Right renal pelvis (tissue), 4 donors: ENCODE measurements at regions not wholly inside any gene's neighbourhood (a gene's known extent, or its start where the extent isn't known, plus 50 kb on each side); places are given as distances from the start of the nearest gene placed in this dataset.

ENCODE experiments used
- DNase-seq, 4 donors: peaks; one replicate each; pipeline ENCODE4 v3.0.0-alpha.2; 2013; ENCODE audit warnings: low read depth in 4 of 4, low spot score in 3 of 4, missing footprints in 1 of 4

DNA sequence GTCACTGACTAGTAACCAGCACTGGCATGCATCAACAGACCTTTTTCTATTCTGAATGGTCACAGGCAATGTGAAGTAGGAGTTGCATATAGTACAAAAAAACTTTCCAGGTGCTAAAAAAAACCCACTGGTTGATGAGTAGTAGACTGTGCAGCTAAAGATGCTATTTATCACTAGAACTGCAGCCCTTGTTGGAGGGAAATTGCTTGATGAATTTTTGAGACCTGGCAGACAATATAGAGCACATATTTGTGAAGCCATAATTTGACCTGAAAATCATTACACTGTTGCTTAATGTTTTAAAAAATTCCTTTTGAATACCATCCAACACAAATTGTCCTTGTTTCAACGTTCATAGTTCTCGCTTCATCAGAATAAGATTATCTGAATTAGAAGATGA, 441.0 kb downstream of the KLF12 start:
- no peak for DNase-seq

DNA sequence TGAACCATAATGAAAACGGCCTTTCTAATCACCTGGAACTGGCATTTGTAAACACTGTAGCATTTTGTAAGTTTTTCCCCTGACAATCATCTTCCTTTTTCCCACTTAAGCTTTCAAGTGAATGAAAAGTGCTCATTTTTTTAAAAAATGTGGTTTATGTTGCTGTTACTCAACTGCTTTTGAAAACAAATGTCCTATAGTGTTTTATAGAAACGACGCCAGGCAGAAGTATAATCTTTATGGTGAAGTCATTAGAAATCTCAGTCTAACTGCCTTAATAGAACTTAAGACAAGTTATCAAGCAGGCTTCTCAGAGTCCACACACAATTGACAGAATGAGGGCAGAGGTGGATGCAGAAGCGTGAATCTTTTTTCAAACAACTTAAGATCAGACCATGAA, 442.3 kb downstream of the KLF12 start:
- no peak for DNase-seq

DNA sequence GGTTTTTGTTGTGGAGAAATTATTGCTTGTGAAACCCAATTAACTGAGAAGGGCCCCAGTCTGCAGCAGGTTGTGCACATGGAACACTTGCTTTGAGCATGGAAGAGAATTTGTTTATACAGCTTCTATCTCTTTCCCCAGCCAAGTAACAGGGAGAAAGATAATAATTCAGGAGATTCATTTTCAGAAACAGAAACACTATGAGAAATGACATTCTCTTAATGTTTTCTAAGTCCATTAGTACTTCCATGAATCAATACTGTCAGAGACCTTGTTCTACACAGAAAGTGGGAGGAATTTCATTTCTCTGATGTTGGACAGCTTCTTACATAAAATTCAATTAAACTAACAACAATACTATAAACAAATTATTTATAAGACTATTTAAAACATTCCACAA, 446.3 kb downstream of the KLF12 start:
- DNase-seq: no peak

DNA sequence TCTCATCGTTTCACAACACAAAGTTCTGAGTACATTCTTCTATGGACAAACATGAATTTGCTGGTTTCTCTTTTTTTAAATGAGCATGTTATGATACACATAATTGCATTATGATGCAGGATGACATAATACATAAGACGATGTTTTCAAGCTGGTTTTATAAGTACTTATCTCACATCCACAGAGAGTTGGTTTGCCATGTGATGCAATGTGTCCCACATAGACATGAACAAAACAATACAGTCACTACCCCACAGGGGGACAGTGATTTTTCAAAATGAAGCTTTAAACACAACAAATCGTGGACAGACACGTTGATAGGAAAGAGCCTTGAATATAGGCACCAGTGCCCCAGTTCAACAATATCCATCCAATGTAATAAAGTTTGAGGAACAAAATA, 447.1 kb downstream of the KLF12 start:
- DNase-seq: no peak

DNA sequence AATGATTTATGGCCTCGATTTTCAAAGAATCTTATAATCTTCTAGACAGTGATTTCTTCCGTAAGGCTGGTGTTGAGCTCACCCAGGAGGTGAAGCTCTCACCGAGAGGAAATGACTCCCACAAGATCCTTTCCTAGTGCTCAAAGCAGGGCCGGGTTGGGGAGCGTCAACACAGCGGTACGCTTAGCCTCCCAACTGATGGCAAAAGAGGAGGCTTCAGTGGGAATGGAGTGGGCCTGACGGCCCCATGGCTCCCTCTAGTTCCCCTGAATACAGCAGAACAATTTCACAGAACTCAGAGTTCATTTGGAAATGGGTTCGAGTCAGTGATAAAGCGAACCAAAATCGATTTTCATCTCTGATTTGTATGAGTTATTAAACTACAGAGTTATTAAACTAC, 449.5 kb downstream of the KLF12 start:
- DNase-seq: no peak

DNA sequence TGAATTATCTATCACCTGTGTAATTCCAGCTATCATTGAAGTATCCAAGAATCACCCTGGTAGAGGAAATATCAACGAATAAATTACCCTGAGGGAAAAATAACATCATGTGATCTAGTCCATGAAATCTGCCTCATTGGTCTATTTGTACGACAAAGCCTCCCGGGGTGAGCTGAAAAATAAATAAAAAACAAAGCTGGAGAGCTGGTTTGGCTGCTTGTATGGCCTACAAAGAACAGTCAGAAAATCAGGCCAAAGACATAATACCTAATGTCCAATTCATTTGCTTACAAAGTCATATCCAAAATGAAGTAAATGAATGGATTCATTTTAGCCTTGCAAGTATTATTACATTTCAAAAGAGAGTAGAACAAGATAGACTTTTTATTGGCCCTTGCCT, 449.9 kb downstream of the KLF12 start:
- DNase-seq: no peak

DNA sequence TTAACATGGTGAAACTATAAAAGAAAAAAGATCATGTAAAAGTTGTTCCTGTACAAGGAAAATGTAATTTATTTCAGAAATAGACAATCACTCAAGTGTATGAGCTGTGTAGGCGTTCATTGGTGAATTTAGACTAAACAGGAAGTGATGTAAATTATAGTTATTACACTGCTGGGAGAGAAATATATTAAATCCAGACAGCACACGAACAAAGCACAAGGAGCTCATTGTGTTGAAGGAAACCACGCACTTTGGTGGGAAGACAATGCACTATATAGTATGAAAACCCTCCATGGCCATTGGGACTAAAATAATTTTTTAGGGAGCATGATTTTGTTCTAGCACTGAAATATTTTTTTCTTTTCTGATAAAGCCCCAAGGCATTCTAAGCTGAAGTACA, 450.5 kb downstream of the KLF12 start:
- no peak for DNase-seq

DNA sequence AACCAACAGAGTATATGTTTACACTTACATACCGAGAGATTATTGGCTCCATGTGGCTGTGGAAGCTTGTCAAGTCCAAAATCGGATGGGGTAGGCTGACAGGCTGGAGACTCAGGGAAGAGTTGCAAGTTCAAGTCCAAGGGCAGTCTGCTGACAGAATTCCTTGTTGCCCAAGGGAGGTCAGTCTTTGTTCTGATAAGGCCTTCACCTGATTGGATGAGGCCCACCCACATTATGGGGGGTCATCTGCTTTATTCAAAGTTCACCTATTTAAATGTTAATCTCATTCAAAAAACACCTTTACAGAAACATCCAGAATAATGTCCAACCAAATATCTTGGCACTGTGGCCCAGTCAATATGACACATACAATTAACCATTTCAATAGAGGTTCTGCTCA, 452.4 kb downstream of the KLF12 start:
- DNase-seq: no peak

DNA sequence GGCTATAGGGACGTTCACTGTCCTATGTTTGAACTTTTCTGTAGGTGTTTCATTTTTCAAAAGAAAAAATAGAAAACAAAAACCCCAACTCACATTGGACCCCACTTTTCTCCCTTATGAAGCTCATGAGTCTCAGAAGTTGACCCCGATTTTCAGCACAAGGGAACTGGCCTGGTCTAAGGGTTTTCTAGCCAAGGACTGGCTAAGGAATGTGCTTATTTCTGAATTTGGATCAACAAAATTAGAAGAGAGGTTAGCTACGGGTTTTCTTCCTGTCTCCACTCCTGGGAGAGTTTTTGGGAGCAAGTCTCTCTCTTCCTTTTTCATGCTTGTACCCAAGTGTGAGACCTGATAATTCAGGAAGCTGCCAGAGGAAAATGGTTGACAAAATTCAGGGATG, 453.2 kb downstream of the KLF12 start:
- no peak for DNase-seq

DNA sequence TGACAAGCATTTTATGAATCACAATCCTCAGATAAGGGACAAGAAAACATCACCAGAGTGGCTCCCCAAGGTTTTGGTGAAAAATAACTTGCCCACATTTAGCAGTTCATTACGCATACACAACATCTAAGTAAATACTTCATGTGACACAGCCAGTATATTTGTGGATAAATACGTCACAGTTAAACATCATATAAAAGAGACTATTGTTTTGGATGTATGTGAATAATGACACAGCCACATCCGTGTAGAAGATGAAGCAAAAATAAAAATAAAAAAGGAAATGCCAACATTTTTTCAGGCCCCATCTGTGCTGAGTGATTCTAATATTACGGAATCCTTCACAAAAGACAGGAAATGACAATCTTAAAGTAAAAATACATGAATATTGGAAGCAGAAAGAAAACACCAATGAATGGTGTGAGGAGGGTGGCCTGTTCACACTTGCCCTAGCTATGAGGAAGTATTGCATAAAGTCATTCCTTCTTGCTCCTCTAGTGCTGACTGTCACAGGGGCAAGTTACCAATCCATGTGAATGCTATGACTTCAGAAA, 457.1 kb downstream of the KLF12 start:
- DNase-seq: no peak

DNA sequence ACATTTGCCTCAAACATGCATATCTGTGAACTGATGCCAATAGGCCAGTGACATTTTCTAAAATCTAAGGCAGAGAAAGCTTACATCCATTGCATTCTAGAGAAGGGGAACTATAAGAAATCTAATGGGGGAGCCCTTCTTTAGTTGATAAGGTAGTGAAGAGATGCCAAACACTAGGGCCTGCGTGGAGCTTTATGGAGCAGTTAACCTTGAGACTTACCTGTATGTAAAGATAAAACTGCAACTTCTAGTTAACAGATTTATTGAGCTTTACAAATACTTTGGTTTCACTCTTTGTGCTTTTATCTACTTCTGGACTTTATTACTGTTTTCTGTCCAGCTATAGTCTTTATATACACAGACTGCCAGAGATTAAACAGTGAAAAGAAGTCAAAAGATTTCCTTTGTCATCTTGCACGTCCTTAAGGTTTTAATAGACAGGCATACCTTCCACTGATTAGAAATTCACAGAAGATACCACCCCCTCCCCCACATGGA, 457.6 kb downstream of the KLF12 start:
- DNase-seq: no peak

DNA sequence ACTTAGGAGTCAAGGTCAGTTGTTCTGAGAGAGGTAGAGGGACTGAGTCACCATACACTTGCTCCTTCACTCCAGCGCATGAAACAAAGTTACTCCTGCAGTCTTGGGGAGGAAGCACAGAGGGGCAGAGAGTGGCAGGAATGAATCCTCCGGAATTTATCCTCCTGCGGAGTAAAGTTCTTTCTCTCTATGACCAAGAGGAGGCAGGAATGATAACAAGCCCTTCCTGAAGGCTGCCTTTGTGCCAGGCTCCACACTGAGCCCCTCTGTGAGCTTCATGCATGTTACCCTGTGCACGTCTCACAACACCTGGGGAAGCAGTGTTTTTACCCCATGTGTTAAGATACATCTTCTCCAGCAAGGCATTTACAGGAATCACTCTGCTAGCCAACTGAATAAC, 458.4 kb downstream of the KLF12 start:
- no peak for DNase-seq

DNA sequence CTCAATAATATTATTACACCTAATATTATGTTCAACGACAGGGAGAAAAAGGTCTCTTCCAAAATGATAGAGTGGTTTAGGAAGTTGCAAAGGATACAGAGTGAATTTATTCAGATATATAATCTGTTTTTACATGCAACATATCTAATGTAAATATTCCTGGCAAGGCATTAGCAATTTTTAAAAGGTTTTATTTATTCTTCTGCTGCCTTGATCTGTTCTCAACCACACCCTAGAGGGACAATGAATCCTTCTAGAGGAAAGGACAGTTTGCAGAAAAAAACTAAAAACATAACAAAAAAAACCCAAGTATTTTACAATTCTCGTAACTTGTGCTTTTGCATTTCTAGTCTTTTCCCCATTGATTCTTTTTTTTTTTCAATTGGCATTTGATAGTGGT, 459.6 kb downstream of the KLF12 start:
- no peak for DNase-seq

DNA sequence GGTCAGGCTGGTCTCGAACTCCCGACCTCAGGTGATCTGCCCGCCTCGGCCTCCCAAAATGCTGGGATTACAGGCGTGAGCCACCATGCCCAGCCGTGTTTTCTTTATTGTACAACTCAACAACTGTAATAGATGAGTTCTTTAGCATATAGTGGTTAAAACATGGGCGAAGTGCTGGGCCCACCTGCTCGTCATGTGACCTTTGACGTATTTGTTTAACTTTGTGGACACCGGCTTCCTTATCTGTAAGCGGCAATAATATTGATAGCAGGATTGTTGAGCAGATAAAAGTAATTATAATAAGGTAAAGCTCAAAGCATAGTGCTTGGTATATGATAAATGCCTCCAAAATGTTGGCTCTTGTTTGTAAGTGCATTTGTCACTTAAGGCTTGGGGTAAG, 460.3 kb downstream of the KLF12 start:
- no peak for DNase-seq

DNA sequence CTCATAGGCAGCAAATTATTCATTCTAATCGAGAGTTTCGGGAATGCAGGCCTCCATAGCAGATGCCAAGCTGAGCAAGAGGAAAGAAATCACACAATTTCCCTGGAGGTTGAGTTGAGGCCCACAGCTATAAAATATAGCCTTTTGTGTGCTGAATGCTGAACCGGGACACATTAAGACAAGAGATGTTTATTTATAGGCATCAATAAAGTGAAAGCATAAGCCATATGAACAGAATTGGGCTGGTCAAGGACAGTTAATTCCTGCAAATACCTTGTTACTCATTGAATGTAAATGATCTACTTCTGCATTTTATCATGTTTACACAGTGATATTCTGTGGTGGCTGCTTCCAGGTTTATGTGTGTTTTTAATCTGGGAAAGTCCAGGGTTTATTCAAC, 461.7 kb downstream of the KLF12 start:
- DNase-seq: no peak

DNA sequence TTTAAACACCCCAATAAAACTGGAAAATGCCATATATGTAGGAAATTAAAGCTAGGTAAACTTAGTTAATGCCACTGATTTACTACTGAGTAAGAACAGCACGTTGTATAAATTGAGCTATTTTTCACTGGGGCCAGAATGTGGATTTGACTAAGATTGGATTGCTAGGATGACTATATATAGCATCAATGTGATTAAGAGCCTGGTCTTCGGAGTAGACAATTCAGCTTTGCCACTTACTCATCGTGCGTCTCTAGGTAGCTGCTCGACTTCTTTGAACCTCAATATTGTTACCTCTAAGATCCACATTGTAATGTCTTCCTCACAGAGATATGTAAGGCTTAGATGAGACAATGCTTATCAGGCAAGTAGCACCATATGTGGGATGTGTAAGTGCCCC, 462.5 kb downstream of the KLF12 start:
- DNase-seq: no peak

DNA sequence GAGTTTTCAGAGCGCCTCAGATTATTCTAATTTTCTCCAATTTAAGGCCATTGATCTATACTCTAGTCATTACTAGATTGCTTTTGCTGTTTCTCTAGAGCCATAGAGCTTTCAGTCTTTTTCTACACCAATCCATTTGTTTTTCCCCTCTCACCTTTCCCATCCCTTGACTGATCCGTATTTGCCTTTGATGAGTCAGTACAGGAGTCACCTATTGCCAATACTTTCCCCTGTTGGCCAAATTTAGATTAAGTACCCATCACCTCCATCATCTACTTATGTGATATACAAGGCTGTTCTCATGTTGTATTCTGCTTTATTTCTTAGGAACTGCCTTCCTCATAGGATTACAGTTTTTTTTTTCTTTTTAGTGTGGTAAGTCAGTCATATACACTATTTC, 463.2 kb downstream of the KLF12 start:
- DNase-seq: no peak

DNA sequence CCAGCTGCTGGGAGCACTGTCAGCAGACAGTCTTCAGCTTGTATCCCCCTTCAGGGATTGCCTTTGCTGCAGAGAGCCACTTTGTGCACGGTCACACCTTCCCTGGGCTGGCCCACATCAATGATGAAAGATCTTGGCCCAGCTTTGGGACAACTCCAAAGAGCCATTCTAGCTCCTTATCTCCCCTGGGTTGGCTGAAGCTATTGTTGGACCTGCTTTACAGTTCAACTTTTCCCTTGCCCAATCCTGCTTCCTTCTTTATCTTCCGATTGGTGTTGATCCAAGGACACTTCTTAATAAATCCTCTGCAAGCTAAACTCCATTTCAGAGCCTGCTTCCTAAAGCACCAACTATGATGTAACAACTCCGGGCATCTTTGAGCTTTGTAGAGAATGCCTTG, 466.4 kb downstream of the KLF12 start:
- no peak for DNase-seq

DNA sequence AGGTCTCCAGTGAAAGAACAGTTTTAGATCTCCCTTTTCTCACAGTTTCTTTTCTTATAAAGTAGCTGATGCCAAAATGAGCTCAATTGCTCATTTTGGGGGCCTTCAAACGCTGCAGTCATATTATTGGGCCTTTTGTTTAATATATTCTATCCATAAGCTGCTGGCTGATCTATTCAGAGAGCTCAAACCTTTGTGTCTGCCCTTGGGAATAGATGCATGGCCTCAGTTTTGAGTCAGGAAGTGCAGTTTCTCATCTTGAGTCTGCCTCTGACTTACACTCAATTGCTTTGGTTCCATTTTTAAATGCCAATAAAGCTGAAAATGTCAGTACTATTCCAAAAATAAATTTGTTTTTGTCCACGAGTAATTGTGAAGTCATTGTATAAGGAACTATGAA, 468.9 kb downstream of the KLF12 start:
- no peak for DNase-seq

DNA sequence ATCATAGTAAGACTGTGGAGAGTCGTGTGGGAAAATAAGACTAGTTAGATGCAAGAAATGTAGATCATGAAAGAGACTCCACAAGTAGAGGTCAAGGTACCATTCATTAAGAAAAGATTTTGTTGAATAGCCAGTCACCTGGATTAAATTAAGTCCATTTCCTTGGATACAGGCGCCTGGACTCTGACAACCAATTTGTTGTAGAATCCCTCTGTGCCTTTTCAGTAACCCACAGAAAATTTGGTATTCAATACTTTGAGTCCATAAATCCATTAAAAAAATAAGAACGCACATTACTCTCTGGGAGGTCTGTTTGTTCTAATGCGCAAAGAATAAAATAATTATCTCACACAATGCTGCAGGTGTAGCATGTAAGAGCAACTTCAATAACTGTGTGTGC, 469.4 kb downstream of the KLF12 start:
- no peak for DNase-seq

DNA sequence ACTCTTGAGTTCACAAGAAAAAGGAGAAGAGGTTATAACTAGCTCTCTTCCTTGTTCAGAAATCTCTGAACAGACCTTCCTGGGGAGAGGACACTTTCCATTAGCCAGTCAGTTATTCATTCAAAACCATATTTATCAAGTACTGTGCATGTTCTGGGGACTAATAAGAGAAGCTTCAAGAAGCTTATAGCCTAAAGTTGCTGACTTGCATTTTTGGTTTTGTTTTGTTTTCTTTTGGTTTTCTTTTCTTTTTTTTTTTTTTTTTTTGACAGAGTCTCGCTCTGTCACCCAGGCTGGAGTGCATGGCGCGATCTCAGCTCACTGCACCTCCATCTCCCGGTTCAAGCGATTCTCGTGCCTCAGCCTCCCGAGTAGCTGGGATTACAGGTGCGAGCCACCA, 471.4 kb downstream of the KLF12 start:
- DNase-seq: no peak

DNA sequence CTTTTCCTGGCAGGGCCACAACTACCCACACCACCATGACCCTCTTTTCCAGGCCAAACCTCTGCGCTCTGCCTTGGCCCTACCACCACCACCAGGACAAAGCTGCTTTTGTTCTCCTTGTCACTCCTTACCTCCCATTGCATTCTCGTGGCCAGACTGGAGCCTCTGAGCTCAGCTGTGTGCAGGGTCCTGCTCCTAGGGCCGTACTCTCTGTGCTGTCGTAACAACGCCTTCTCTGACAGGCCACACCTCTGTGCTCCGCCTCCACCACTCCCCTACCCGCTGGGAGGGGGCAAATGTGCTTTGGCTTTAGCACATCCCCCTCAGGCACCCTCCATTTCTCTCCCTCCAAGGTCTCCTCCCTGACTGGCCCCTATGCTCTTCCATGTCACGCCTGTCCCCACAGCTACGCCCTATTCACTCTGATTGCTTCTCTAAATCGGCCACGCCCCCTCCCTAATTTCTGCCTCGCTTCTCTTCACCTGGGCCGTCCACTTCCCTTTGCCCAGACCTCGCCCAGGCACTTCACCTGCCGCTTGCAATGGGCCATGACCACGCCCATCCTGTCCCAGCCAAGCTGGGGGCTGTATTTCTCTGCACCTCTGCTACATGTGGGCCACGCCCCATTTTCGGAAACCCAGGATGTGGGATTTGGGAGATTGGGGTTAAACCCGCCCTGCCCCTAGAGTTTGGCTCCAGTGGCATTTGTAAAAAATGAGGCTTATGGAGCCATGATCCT, 472.3 kb downstream of the KLF12 start:
- no peak for DNase-seq

DNA sequence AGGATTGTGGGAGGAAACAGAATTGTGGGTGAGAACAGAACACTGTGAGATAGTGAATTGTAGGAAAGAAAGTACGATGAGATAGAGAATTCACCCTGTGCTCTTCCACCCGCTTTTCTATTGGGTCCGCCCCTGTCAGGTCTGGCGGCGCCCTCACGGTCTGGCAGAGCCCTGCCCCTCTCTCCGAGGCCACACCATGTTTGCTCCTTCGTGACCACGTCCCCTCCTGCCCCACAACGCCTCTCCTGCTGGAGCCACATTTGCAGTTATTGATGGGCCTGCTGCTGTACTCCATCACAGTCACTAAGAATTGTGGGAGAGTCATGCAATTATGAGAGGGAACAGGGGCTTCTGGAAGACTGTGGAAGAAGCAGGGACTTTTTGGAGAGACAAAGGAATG, 473.1 kb downstream of the KLF12 start:
- no peak for DNase-seq
